ENCODE measurements at regions not wholly inside any gene's neighbourhood (a gene's known extent, or its start where the extent isn't known, plus 50 kb on each side); places are given as distances from the start of the nearest gene placed in this dataset.

GRCh38 chr9:19660019-19660418 is 128.8 kb downstream of the SLC24A2 start:
- H3K4me3 ChIP-seq: no peak overlapping the region
- DNase-seq: no peak
- intact Hi-C loops (cut with DNase I): no loop called here
- H3K9me3 ChIP-seq: no peaks in the 10 kb centered on the region
- TF ChIP-seq, protein P1, sequence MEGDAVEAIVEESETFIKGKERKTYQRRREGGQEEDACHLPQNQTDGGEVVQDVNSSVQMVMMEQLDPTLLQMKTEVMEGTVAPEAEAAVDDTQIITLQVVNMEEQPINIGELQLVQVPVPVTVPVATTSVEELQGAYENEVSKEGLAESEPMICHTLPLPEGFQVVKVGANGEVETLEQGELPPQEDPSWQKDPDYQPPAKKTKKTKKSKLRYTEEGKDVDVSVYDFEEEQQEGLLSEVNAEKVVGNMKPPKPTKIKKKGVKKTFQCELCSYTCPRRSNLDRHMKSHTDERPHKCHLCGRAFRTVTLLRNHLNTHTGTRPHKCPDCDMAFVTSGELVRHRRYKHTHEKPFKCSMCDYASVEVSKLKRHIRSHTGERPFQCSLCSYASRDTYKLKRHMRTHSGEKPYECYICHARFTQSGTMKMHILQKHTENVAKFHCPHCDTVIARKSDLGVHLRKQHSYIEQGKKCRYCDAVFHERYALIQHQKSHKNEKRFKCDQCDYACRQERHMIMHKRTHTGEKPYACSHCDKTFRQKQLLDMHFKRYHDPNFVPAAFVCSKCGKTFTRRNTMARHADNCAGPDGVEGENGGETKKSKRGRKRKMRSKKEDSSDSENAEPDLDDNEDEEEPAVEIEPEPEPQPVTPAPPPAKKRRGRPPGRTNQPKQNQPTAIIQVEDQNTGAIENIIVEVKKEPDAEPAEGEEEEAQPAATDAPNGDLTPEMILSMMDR (IDR thresholded peaks at IDR 0.05): no peak
- H3K9ac ChIP-seq (ENCODE audit: low read depth in 2 of 2, low read length in 2 of 2): no peak overlapping the region
- no peaks in the 10 kb centered on the region for H3K27me3 ChIP-seq
- H3K4me1 ChIP-seq: no peaks in the 10 kb centered on the region
- H3K36me3 ChIP-seq: no peaks in the 10 kb centered on the region
- H3K27ac ChIP-seq: no peak overlapping the region

- H3K9ac ChIP-seq (ENCODE audit: low read depth in 2 of 2, low read length in 2 of 2): no peak overlapping the region
- H3K27me3 ChIP-seq: no peaks in the 10 kb centered on the region
- no peaks in the 10 kb centered on the region for H3K9me3 ChIP-seq
- intact Hi-C loops (cut with DNase I): loop anchor here (10.0 kb wide), 1 partner anchor 58 kb away; no protein-coding TSS in a partner anchor
- no peaks in the 10 kb centered on the region for H3K36me3 ChIP-seq
- no peak overlapping the region for H3K27ac ChIP-seq
- no peak for DNase-seq
- no peak overlapping the region for H3K4me3 ChIP-seq
- TF ChIP-seq, protein P1 (IDR thresholded peaks at IDR 0.05): no peak
- no peaks in the 10 kb centered on the region for H3K4me1 ChIP-seq
These were observed 132.1 kb downstream of the SLC24A2 start for GRCh38 chr9:19656704-19657103.

GRCh38 chr9:19651681-19652080 is 137.2 kb downstream of the SLC24A2 start:
- DNase-seq: no peak
- H3K27me3 ChIP-seq: no peaks in the 10 kb centered on the region
- H3K4me1 ChIP-seq: no peaks in the 10 kb centered on the region
- H3K9ac ChIP-seq (ENCODE audit: low read depth in 2 of 2, low read length in 2 of 2): no peak overlapping the region
- TF ChIP-seq, protein P1 (IDR thresholded peaks at IDR 0.05): no peak
- H3K4me3 ChIP-seq: no peak overlapping the region
- no peak overlapping the region for H3K27ac ChIP-seq
- intact Hi-C loops (cut with DNase I): loop anchor here (10.0 kb wide), 1 partner anchor 63 kb away; no protein-coding TSS in a partner anchor
- no peaks in the 10 kb centered on the region for H3K9me3 ChIP-seq
- H3K36me3 ChIP-seq: no peaks in the 10 kb centered on the region

GRCh38 chr9:19650312-19650711 is 138.5 kb downstream of the SLC24A2 start:
- Histone ChIP-seq H3K4me1 (no peaks in the 10 kb centered on the region), H3K9ac (ENCODE audit: low read depth in 2 of 2, low read length in 2 of 2) (no peak overlapping the region), H3K27me3 (no peaks in the 10 kb centered on the region), H3K36me3 (no peaks in the 10 kb centered on the region), H3K27ac (no peak overlapping the region), H3K9me3 (no peaks in the 10 kb centered on the region), H3K4me3 (no peak overlapping the region)
- intact Hi-C loops (cut with DNase I): loop anchor here (10.0 kb wide), 1 partner anchor 64 kb away; no protein-coding TSS in a partner anchor
- no peak for DNase-seq
- TF ChIP-seq, protein P1 (IDR thresholded peaks at IDR 0.05): no peak

DNA sequence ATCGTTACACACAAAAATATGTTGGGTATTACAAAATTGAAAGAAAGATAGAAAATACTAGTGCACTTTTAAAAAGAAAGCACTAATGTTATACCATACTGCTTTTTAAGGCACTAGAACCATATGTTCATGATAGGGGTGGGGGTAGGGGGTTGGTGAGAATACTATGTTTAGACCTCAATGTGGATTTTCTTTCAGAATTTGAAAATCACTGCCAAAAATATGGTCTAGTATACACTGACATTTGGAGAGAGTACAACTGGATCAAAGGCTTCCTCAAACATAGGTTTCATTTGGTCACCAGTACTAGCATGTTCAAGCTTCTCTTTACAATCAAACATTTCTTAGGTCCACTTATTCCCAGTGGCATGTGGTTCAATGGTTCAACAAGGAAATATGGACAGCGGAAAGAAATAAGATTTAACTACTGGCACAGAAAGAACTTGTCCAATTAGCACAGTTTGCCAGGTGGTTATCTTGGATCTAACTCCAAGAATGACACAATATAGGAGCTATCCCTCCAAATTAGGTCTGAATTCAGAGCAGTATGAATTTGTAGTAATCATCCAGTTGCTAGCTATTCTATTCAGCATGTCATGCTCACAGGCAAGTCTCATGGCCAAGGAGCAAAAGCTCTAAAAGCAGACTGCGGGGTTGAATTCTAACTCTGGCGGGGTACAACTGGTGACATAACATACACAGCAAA is 139.3 kb downstream of the SLC24A2 start:
- H3K27me3 ChIP-seq: no peaks in the 10 kb centered on the region
- H3K4me1 ChIP-seq: no peaks in the 10 kb centered on the region
- no peak overlapping the region for H3K9ac ChIP-seq (ENCODE audit: low read depth in 2 of 2, low read length in 2 of 2)
- TF ChIP-seq, protein P1 (IDR thresholded peaks at IDR 0.05): no peak
- no peaks in the 10 kb centered on the region for H3K36me3 ChIP-seq
- no peak overlapping the region for H3K4me3 ChIP-seq
- no peaks in the 10 kb centered on the region for H3K9me3 ChIP-seq
- no peak overlapping the region for H3K27ac ChIP-seq
- no peak for DNase-seq
- intact Hi-C loops (cut with DNase I): loop anchor here (10.0 kb wide), 1 partner anchor 65 kb away; no protein-coding TSS in a partner anchor

All from colonic mucosa (tissue), 4 donors.